ENCODE measurements at regions not wholly inside any gene's neighbourhood (a gene's known extent, or its start where the extent isn't known, plus 50 kb on each side); places are given as distances from the start of the nearest gene placed in this dataset.

DNA sequence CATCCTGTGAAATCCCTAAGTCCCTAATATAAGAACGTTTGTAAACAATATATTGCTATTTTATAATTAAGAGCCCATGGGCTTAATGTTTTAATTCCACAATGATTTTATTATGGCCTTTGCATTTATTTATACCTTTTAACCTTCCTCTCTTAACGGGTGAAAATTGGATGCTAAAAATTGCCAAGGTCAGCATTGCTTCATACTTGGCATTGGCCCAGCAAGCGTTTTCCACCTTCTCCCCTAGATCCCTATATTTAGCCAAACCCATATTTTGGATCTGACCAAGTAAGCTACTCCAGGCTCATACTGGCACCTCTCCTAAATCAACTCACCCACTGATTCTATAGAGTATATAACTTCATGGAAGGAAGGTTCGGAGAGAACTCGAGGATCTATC lies 188.0 kb upstream of the NR2F2 start:
- no peaks in the 10 kb centered on the region for H3K27me3 ChIP-seq (ENCODE audit: insufficient read depth)
- no peaks in the 10 kb centered on the region for H3K36me3 Mint-ChIP-seq (ENCODE audit: low read depth)
- H3K4me3 ChIP-seq: no peak overlapping the region
- no peak overlapping the region for H3K4me3 Mint-ChIP-seq
- H3K36me3 ChIP-seq (ENCODE audit: insufficient read depth): no peaks in the 10 kb centered on the region
- TF ChIP-seq NANOG (IDR thresholded peaks at IDR 0.05; ENCODE audit: borderline replicate concordance): no peak
- TF ChIP-seq ZNF114 (CRISPR knock-in tag; IDR thresholded peaks at IDR 0.05): no peak
- TF ChIP-seq ZNF331 (CRISPR knock-in tag; IDR thresholded peaks at IDR 0.05; ENCODE audit: low read depth): no peak
- TF ChIP-seq, protein P1, sequence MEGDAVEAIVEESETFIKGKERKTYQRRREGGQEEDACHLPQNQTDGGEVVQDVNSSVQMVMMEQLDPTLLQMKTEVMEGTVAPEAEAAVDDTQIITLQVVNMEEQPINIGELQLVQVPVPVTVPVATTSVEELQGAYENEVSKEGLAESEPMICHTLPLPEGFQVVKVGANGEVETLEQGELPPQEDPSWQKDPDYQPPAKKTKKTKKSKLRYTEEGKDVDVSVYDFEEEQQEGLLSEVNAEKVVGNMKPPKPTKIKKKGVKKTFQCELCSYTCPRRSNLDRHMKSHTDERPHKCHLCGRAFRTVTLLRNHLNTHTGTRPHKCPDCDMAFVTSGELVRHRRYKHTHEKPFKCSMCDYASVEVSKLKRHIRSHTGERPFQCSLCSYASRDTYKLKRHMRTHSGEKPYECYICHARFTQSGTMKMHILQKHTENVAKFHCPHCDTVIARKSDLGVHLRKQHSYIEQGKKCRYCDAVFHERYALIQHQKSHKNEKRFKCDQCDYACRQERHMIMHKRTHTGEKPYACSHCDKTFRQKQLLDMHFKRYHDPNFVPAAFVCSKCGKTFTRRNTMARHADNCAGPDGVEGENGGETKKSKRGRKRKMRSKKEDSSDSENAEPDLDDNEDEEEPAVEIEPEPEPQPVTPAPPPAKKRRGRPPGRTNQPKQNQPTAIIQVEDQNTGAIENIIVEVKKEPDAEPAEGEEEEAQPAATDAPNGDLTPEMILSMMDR (conservative IDR thresholded peaks at IDR 0.05; ENCODE audit: low read depth in 2 of 2): no peak
- no peak for TF ChIP-seq JUNB (IDR thresholded peaks at IDR 0.05; ENCODE audit: unreplicated experiment)
- no peak for TF ChIP-seq REST (IDR thresholded peaks at IDR 0.05; ENCODE audit: unreplicated experiment)
- TF ChIP-seq, protein P2, sequence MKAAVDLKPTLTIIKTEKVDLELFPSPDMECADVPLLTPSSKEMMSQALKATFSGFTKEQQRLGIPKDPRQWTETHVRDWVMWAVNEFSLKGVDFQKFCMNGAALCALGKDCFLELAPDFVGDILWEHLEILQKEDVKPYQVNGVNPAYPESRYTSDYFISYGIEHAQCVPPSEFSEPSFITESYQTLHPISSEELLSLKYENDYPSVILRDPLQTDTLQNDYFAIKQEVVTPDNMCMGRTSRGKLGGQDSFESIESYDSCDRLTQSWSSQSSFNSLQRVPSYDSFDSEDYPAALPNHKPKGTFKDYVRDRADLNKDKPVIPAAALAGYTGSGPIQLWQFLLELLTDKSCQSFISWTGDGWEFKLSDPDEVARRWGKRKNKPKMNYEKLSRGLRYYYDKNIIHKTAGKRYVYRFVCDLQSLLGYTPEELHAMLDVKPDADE (IDR thresholded peaks at IDR 0.05): no peak
- TF ChIP-seq ZNF462 (CRISPR knock-in tag; IDR thresholded peaks at IDR 0.05): no peak
- no peak for TF ChIP-seq STAT1 (IDR thresholded peaks at IDR 0.05; ENCODE audit: unreplicated experiment)
- no peak for TF ChIP-seq CREB1 (CRISPR knock-in tag; IDR thresholded peaks at IDR 0.05; ENCODE audit: low read depth)
- no peaks in the 10 kb centered on the region; the same call in 1 of the 2 replicates for H4K20me1 ChIP-seq (replicated peaks; ENCODE audit: insufficient read depth)
- peaks cover 6% of the 10 kb centered on the region; the same call in 2 of the 3 replicates for H3K4me1 Mint-ChIP-seq
- DNase-seq (ENCODE audit: low spot score) (no peak), ATAC-seq (no peak)
- H3K4me1 ChIP-seq (ENCODE audit: insufficient read depth): no peaks in the 10 kb centered on the region
- H3K9me3 Mint-ChIP-seq: no peaks in the 10 kb centered on the region; the same call in 2 of the 3 replicates
- no peaks in the 10 kb centered on the region for H3K79me2 ChIP-seq (replicated peaks; ENCODE audit: insufficient read depth)
- H3K27ac ChIP-seq (ENCODE audit: low read depth): no peak overlapping the region
- no peaks in the 10 kb centered on the region for H3K9me2 ChIP-seq (ENCODE audit: insufficient read depth)
- H2AFZ ChIP-seq: no peak overlapping the region
- no peak overlapping the region for H3K4me2 ChIP-seq
- no peak overlapping the region for H3K27ac Mint-ChIP-seq
- H3K27me3 Mint-ChIP-seq (ENCODE audit: insufficient read depth, low read depth, poor library complexity): peaks cover 4% of the 10 kb centered on the region
- H3F3A ChIP-seq (replicated peaks; ENCODE audit: low read depth): no peaks in the 10 kb centered on the region
